Activated naive CD4-positive, alpha-beta T cell treated with anti-CD3 and anti-CD28 coated beads, Interleukin-2, amount 50 U/mL, for 72 hours (primary cell): ENCODE measurements at regions not wholly inside any gene's neighbourhood (a gene's known extent, or its start where the extent isn't known, plus 50 kb on each side); places are given as distances from the start of the nearest gene placed in this dataset.
A peak's percentile ranks its signal among the peaks of the same experiment; 100 is the strongest.

Experiments
- ATAC-seq, 2 donors: fragments of 150-1000 bp; cut with Tn5 transposase; 2 replicates each; pipeline ENCODE4 v1.10.0; 2021; ENCODE audit warnings: mild to moderate bottlenecking in 2 of 2, moderate library complexity in 2 of 2
- DNase-seq, 2 donors: peaks; one replicate each; pipeline ENCODE4 v3.0.0; 2021 to 2022; ENCODE audit warnings: low spot score in 2 of 2
- H3K27ac Mint-ChIP-seq, 2 donors: one replicate each; pipeline ENCODE4 v1.8.0; 2022; ENCODE audit warnings: mild to moderate bottlenecking in 2 of 2, mixed read lengths in 2 of 2
- H3K36me3 Mint-ChIP-seq, 2 donors: one replicate each; pipeline ENCODE4 v1.8.0; 2022; ENCODE audit warnings: mixed read lengths in 2 of 2
- H3K9me3 Mint-ChIP-seq, 2 donors: one replicate each; pipeline ENCODE4 v1.8.0; 2022; ENCODE audit warnings: mixed read lengths in 2 of 2

DNA sequence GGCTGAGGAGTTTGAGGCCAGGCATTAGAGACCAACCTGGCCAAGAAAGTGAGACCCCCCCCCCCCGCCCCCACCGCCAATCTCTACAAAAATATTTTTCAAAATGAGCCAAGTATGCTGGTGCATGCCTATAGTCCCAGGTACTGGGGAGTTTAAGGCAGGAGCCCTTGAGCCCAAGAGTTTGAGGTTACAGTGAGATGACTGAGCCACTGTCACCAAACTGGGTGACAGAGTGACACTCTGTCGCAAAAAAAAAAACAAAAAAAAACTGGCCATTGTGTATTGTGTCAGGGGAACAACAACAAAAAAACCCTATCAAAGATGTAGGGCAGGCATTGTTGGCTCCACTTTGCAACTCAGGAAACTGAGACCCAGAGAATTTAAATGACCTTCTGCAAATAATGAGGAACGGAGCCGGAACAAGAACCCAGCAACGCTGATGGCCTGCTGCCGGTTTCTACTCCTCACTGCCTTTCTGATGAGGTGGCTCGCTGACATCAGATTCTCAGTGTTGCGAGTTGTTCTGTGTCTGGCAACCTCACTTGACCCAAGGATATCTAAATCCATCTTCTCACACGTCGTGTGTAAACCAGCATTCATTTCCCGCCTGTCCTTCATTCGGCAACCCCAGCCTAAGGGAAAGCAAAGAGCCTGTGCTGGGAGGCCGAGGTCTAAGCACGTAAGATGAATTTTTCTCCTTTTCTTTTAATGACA is 195.2 kb upstream of the CRY1 start:
- ATAC-seq = no peak
- H3K27ac Mint-ChIP-seq = no peak overlapping the region
- peaks cover 0 to 2% of the 10 kb centered on the region in 2 donors for H3K9me3 Mint-ChIP-seq

DNA sequence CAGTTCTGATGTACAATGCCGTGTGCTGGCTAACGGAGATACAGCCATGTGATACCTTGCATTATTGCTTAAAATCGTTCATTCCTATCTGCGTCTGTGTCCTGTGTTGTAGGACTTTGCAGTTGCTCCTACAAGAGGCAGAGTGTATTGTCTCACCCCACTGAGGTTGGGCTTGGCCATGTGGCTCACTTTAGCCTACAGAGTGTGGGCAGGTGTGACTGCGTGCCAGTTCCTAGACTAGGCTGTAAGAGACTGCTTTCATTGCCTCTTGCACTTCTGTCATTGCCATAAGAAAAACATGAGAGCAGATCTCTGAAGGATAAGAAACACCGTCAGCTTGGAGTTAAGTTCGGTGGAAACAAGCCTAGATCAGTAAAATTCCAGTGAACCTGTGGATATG is 197.7 kb upstream of the CRY1 start:
- Mint-ChIP-seq H3K9me3 (peaks cover 0 to 6% of the 10 kb centered on the region in 2 donors), H3K36me3 (no peaks in the 10 kb centered on the region), H3K27ac (no peak overlapping the region)
- ATAC-seq = no peak
- DNase-seq = no peak

More for the DNA sequence above, 195.2 kb upstream of the CRY1 start:
- DNase-seq = no peak
- no peaks in the 10 kb centered on the region for H3K36me3 Mint-ChIP-seq

DNA sequence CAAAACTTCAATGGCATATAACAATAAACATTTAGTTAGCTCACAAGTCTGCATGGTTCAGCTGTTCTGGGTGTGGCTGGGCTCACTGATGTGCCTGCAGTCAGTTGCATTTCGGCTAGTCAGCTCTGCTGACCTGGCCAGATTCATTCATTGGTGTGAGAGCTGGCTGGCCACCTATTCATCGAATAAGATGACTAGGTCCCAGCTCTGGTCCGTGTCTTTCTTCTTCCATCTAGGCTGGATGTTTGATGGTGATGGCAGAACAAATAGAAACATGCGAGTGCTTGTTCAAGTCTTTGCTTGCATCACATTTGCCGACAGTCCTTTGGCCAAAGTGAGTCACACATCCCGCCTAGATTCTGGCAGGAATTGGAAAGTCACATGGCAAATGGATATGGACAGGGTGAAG is 203.3 kb upstream of the CRY1 start:
- DNase-seq = no peak
- Mint-ChIP-seq H3K27ac (no peak overlapping the region), H3K36me3 (no peaks in the 10 kb centered on the region), H3K9me3 (peaks cover 0 to 6% of the 10 kb centered on the region in 2 donors)
- no peak for ATAC-seq

DNA sequence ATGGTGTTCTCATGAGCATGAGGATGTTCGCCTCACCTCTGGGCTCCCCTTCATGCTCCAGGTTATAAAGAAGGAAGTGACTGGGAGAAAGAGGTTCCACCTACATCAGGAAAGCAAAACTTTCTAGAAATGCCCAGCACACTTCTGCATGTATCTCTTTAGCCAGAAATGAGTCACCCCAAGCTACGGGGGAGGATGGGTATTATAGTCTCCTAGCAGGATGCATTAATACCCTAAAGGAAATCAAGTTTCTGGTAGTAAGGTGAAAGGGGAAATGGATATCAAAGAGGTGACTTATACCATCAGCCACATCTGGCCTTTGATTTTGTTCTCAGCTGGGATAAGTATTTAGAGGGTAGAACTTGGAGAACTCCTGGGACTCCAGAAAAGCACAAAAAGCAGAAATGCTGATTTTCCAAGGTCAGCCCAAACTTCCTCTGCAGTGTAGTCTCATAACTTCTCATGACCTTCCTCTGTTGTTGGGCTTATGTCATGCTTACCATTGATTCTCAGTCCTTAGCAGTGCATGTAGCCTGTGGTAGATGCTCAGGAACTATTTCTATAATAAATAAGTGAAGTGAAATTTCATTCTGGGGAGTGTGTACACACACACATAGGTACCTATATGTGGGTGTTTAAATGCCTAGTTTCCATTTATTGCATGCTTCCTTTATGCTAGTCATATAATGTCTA is 209.4 kb upstream of the CRY1 start:
- ATAC-seq (peak in 1 of 2 donors; percentile 49), DNase-seq (no peak)
- H3K9me3 Mint-ChIP-seq = peaks cover 0 to 4% of the 10 kb centered on the region in 2 donors
- no peaks in the 10 kb centered on the region for H3K36me3 Mint-ChIP-seq
- no peak overlapping the region for H3K27ac Mint-ChIP-seq

DNA sequence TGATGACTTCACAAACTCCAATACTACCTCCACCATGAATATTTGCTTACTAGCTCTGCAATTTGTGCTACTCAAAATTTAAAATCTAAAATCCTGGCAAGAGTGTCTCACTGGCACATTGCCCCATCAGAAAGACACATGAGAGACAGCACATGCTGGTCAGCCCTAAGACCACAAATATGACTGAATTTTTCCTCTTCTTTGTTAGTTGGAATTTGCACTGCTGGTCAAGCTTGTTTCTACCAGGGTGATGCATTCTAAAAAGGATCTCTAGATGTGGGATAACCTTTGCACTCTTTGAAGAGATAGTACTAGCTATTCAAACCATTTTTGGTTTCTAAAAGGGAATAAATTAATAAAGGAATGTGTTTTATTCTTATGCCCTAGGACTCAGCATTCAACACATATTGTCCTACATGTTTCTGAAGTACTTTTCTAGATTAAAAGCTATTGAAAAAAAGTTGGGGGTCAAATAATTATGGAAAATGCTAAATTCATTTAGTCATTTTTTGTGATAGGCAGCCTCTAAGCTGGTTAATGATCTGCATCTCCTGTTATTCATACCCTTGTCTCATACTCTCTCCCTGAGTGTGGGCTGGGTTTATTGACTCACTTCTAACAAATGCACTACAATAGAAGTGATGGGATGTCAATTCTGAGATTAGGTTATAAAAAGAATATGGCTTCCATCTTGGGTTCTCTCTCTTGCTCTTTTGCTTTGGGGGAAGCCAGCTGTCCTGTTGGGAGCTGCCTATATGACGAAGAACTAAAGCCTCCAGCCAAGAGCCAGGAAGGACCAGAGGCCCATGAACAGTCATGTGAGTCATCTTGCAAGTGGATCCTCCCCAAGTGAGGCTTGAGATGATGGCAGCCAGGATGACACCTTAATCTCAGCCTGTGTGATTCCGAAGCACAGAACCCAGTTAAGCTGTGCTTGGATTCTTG is 211.5 kb upstream of the CRY1 start:
- Mint-ChIP-seq H3K36me3 (no peaks in the 10 kb centered on the region), H3K9me3 (peaks cover 0 to 4% of the 10 kb centered on the region in 2 donors)

DNA sequence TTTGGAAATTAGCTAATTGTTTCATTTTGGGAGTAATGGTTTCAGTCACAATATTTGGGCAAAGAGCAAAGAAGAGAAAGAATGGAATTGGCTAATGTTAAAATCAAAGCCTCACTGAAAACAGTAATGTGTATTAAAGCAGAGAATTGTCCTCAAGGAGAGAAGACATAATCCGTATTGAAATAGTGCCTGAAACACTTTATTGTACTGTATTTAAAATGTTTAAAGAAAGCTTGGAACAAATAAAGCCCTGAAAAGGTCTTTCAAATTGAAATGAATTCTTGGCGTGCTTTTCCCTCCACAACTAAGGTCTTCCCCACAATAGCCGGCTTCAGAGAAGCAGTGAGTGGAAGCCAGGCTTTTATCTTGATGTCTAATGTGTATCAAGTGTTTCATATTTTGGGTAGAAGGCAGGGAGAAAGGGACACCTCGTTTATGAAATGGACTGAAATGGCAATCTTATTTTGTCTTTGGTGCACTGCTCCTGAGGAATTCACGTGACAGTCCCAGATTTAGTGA is 212.9 kb upstream of the CRY1 start:
- H3K36me3 Mint-ChIP-seq = no peaks in the 10 kb centered on the region
- H3K9me3 Mint-ChIP-seq = peaks cover 0 to 4% of the 10 kb centered on the region in 2 donors
- no peak overlapping the region for H3K27ac Mint-ChIP-seq
- DNase-seq (no peak), ATAC-seq (no peak)

More for the DNA sequence above, 211.5 kb upstream of the CRY1 start:
- DNase-seq (no peak), ATAC-seq (no peak)
- H3K27ac Mint-ChIP-seq = no peak overlapping the region

DNA sequence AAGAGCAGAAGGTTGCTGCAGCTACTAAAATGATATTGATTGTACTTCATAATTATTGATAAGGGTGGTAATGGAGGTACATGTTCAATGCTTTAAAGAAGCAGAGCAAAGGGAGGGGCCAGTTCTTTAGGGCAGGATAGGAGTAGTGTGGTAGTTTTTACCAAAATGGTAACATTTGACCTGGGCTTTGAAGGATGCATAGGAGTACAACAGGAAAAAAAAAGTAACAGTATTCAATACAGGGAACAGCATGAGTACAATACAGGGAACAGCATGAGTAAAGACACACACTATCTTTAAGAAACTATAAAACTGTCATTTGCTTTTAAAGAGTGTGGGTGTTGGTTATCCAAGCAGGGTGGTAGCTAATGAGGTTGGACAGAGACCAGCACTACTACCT is 215.0 kb upstream of the CRY1 start:
- no peaks in the 10 kb centered on the region for H3K36me3 Mint-ChIP-seq

DNA sequence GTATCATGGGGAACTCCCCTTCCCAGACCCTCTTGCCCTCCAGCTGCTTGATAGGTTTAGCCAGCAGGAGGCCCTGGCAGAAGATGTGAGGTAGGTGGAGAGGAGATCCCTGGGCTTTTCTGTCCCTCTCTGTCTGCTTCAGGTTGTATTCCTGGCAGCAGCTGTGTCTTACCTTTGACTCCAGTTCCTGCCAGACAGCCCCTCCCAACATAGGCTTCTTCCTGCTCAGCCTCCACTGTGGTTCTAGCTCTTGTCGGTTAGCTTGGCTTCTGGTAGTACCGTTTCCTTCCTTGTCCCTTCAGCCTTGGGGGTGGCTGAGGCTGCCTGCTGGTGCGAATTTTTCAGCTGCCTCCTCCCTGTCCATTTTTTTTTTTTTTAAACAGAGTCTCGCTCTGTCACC is 215.7 kb upstream of the CRY1 start:
- peaks cover 0 to 4% of the 10 kb centered on the region in 2 donors for H3K9me3 Mint-ChIP-seq
- no peak overlapping the region for H3K27ac Mint-ChIP-seq
- ATAC-seq = peak in 1 of 2 donors; percentile 40
- DNase-seq = no peak
- H3K36me3 Mint-ChIP-seq = no peaks in the 10 kb centered on the region

More for the DNA sequence above, 215.0 kb upstream of the CRY1 start:
- no peak overlapping the region for H3K27ac Mint-ChIP-seq
- ATAC-seq (no peak), DNase-seq (no peak)
- peaks cover 0 to 4% of the 10 kb centered on the region in 2 donors for H3K9me3 Mint-ChIP-seq

DNA sequence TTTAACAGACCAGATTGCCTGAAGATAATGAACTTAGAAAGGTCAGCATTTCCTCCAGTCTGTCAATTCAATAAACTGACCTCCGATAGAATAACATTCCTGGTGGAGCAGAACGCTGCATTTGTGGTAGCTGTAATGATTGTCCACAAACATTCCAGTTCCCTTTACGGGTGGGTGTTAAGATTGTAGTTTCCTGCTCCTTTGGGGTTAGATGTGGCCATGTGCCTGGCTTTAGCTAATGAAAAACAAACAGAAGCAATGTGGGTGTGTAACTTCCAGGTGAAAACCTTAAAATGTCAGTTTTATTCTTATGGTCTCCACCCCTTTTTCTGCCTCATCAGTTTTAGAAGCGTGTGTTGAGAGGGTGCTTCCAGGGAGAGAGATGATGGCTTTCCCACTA is 217.3 kb upstream of the CRY1 start:
- H3K9me3 Mint-ChIP-seq = no peaks in the 10 kb centered on the region
- ATAC-seq = no peak
- DNase-seq = no peak
- H3K27ac Mint-ChIP-seq = no peak overlapping the region
- no peaks in the 10 kb centered on the region for H3K36me3 Mint-ChIP-seq

DNA sequence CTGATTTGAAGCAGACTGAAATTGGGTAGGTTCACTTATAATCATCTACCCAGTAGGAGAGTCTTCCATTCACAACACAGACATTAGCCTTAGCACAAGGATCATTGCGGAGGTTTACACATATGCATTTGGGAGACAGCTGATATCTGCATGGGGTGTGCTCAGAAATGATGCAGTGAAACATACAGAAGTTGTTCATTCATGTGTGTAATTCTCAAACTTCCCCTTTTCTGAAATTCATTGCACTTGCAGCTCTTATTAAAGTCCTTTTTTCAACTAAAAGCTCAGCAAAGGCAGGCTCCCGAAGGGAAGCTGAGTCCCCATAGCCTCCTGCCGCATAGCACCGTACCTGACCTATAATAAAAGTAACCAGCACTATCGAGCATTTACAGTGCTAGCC is 218.3 kb upstream of the CRY1 start:
- DNase-seq = no peak
- Mint-ChIP-seq H3K36me3 (no peaks in the 10 kb centered on the region), H3K27ac (no peak overlapping the region), H3K9me3 (no peaks in the 10 kb centered on the region)
- no peak for ATAC-seq

DNA sequence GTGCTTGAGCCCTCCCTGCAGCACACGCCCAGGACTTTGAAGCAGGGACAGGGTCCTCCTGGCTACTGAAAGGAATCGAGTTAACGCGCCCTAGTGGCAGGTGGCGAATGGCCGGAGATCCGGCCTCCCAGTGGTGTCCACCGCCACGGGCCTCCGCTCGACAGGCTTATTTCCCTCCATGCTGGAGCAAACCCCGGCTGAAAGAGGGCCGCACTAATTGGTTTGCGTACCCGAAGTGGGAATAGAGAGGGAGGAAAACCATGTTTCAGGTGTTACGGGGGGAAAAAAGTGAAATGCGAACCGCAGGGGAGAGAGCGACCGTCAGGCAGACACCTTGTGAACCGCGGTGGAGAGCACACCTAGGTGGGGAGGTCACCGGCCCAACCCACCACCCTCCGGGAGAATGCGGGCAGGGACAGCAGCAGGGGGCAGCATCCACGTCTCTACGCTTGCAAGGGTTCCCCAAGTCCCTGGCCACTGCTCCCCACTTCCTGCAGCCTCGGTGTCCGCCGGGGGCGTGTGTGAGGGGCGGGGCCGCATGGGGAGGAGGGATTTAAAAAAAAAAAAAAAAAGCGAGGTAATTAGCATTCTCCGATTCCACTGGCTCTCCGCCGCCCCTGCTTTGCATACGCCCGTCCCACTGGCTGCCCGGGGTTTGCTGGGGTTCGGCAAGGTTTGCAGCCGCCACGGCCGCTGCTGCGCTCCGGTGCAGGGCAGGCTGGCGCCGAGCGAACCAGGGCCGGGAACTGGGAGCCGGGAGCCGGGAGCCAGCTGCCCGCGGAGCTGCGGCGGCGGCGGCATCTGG is 224.6 kb upstream of the CRY1 start:
- no peaks in the 10 kb centered on the region for H3K9me3 Mint-ChIP-seq
- H3K36me3 Mint-ChIP-seq = peaks cover 5 to 13% of the 10 kb centered on the region in 2 donors
- peak; percentile 85 to 88 for DNase-seq
- peak overlapping the region in 1 of 2 donors; percentile 99 for H3K27ac Mint-ChIP-seq
- ATAC-seq = peak; percentile 71 to 79

DNA sequence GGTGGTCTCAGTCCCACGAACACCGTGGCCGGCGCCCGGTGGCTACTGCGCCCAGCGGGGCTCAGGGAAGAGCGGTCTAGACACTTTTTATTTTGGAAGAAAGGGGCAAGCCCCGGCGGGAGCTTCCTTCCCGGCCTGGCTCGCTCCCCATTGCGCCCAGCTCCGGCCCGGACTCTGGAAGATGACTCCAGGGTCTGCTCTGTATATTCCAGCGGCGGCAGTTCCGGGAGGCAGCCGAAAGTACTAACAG is 225.1 kb upstream of the CRY1 start:
- Mint-ChIP-seq H3K9me3 (no peaks in the 10 kb centered on the region), H3K27ac (peak overlapping the region in 1 of 2 donors; percentile 99), H3K36me3 (peaks cover 5 to 13% of the 10 kb centered on the region in 2 donors)
- ATAC-seq (no peak), DNase-seq (no peak)

DNA sequence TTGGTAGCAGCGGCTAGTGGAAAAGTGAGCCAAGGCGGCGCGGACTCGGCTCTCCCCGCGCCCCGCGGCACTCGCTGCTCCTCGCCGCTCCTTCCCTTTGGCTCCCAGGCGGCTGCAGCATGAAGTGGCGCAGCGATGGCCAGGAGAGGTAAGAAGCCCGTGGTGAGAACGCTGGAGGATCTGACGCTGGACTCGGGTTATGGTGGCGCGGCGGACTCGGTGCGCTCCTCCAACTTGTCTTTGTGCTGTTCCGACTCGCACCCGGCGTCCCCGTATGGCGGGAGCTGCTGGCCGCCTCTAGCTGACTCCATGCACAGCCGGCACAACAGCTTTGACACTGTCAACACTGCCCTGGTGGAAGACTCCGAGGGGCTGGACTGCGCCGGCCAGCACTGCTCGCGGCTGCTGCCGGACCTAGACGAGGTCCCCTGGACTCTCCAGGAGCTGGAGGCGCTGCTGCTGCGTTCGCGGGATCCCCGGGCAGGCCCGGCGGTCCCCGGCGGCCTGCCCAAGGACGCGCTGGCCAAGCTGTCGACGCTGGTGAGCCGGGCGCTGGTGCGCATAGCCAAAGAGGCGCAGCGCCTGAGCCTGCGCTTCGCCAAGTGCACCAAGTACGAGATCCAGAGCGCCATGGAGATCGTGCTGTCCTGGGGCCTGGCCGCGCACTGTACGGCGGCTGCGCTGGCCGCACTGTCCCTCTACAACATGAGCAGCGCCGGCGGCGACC is 225.6 kb upstream of the CRY1 start:
- ATAC-seq (no peak), DNase-seq (peak; percentile 40 to 64)
- H3K9me3 Mint-ChIP-seq = no peaks in the 10 kb centered on the region
- H3K27ac Mint-ChIP-seq = peak overlapping the region; percentile 53 to 99
- peaks cover 5 to 18% of the 10 kb centered on the region in 2 donors for H3K36me3 Mint-ChIP-seq

DNA sequence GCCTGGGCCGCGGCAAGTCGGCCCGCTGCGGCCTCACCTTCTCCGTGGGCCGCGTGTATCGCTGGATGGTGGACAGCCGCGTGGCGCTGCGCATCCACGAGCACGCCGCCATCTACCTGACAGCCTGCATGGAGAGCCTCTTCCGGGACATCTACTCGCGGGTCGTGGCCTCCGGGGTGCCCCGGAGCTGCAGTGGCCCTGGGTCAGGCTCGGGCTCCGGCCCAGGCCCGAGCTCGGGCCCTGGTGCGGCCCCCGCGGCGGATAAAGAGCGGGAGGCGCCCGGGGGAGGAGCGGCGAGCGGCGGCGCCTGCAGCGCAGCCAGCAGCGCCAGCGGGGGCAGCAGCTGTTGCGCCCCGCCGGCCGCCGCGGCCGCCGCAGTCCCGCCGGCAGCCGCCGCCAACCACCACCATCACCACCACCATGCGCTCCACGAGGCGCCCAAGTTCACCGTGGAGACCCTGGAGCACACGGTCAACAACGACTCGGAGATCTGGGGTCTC is 226.2 kb upstream of the CRY1 start:
- DNase-seq = peak in 1 of 2 donors; percentile 20
- peak in 1 of 2 donors; percentile 3 for ATAC-seq
- H3K9me3 Mint-ChIP-seq = no peaks in the 10 kb centered on the region
- H3K27ac Mint-ChIP-seq = peak overlapping the region; percentile 93 to 99
- H3K36me3 Mint-ChIP-seq = peaks cover 5 to 18% of the 10 kb centered on the region in 2 donors
